HG03159 (cell line): ENCODE measurements at regions not wholly inside any gene's neighbourhood (a gene's known extent, or its start where the extent isn't known, plus 50 kb on each side); places are given as distances from the start of the nearest gene placed in this dataset.
"Not testable (repeated sequence)": the region's sequence is repeated elsewhere in the genome, so short reads cannot be mapped to it uniquely, and the experiment has no call there.

Source experiments
- ATAC-seq: cut with Tn5 transposase; IDR thresholded peaks from one replicate; pipeline ENCODE4 v1.9.1; 2021; ENCODE audit warnings: mild to moderate bottlenecking, moderate library complexity; ENCODE audit not compliant: unreplicated experiment

DNA sequence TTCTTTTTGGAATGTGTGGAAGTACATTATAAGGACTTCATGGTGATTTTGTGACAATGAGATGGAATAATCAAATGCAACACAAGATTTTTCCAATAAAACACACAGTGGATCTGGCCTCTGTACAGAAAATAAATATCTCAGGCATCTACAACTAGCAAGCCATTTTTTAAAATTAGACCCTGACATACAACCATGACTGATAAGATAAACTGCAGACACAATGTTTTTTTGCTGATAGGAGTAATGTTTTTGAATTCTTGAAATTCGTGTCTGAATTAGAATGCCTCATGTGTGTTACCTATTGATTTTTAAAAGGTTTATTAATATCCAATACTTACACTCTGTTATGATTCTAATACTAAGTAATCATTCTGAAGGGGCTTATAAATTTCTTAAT lies 328.1 kb downstream of the HGF start:
- ATAC-seq = no peak

DNA sequence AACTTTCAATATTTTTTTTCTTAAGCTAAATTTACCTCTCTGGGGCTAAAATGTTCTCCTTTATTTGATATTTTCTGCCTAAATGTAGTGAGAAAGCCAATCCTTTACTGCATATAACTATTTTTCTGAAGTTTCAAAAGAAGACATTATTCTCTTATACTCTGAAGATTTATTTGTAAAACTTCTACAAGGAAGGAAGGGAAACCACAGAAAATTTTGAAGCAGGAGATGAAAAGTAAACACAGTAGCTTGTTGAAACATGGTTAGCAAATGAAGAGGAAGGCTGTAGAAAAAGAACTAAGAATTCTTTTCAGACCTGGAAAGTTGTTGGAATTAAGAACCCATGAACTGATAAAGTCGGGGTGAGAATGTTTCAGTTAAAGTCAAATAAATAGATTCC lies 330.3 kb downstream of the HGF start:
- ATAC-seq = no peak

DNA sequence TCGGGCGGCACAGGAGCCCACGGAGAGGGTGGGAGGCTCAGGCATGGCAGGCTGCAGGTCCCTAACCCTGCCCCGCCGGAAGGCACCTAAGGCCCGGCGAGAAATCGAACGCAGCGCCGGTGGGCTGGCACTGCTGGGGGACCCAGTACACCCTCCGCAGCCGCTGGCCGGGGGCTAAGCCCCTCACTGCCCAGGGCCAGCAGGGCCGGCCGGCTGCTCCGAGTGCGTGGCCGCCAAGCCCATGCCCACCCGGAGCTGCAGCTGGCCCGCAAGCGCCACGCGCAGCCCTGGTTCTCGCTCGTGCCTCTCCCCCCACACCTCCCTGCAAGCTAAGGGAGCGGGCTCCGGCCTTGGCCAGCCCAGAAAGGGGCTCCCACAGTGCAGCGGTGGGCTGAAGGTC lies 332.7 kb downstream of the HGF start:
- not testable (repeated sequence) for ATAC-seq

DNA sequence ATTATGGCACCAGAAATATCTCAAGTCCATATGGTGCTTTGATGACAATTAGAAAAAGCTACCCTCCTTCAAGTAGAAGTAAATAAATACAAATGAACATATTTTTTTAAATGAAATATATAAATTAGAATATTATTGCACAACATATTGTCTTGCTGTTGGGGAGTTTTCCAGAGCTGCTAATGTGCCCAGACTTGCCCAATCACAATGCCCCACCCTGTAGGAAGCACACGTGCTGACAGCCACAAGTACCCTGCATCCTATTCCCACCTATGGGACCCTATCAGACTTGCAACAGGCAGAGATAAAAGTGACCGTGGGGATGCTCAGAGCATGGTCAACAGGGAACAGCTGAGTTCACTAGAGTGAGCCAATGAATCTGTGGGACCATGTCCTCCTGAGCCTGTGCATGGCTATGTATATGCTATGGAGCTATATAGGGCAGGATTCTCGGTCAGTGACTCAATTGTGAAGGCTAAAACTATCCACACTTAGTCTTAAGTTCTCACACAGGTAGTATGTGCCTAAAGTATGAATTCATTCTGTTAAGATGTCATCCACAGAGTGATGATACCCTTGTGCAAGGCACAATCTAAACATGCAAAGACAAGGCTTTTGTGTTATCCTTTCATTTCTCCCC lies 336.0 kb downstream of the HGF start:
- no peak for ATAC-seq

DNA sequence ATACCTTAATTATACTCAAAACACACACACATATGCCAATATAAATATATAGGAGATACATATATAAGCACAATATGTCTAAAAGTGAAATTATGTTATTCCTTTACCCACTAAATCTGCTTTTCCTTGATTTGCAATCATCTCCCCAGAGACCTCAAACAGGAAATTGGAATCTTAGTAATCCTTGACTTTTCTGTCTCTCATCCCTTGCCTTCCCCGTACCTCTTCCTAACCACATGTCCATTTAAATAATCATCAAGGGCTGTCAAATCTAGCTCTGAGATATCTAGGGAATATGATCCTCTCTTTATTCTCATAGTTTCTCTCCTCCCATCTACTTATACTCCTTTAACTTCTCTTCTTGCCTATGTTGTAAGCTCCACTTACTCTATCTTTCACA lies 336.6 kb downstream of the HGF start:
- no peak for ATAC-seq

DNA sequence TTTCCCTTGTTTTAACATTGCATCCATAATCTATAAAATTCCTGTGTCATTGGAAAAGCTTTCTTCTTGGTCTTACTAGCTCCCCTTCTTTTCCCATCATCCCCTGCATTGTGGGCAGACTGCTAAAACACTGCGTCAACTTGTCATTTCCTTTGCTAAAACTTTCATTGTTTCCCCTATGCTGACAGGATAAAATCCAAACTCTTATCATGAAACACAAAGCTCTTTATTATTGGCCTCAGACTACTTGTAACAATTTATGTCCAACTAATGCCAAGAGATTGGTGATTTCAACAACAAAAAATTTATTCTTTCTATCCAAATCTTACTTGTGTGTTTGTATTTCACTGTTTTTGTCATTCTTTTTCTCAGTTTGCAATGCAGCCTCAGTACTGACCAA lies 339.1 kb downstream of the HGF start:
- no peak for ATAC-seq

DNA sequence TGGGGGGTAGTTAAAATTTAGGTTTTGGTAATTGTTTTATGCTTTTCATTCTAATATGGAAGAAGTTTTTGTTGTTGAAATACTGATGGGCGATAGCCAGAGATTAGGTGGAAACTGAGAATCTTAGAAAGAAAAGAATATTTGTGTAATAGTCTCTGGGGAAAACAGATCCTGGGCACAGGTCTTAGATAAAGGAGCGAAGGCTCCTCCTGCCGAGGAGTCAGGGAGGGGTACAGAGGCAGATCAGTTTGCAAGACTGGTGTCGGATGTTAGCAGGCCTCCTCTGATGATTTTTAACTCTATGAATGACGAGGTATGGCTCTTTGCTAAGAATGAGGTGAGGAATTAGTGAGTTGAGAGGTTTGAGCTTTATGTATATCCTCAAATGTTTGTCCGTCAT lies 339.7 kb downstream of the HGF start:
- ATAC-seq = no peak

DNA sequence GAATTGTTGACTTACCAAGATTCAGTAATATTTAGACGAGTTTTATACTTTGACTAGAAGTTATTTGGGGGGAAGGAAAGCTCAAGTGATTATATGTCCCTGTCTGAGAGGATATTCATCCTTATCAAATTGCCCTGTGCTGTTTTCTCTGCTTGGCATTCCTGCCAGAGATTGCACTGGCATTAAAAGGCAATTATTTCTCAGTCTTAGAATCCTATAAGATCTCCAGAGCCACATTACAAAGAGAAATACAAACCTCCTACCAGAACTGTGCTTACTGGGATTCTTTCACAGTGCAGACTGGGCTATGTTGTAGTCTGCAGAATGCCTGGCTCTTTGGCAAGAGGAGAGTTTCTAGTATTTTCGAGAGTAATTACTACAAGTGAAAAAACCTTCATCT lies 342.4 kb downstream of the HGF start:
- no peak for ATAC-seq

DNA sequence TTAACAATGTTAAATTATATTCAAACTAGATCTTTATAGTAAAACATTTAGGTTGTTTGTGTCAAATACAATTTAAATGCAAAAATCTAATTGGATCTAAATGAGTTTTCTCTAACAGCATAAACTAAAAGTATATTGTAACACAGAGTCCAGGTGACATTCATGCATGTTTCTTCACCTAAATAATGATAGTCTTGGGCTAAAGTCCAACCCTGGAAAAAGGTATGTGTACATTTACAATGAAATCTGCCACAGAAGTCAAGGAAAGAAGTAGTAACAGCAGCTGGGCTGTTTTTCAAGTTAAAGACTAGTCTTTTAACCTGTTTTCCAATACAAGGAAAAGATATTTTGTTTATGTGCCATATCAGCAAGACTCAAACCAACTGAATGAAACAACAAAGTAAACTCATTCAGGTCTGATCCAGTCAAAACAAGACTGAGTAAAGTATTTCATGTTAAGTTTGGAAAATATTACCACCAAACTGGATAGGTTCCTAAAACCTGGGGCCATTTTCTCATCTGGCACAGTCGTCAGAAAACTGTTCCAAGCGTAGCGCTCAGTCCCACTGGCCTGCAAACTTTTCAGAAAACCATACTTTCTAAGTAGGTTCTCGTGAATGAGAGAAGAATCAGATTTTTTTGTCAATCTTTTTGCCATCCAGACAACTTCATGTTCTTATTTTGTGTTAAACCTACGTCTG lies 349.2 kb downstream of the HGF start:
- ATAC-seq = no peak

DNA sequence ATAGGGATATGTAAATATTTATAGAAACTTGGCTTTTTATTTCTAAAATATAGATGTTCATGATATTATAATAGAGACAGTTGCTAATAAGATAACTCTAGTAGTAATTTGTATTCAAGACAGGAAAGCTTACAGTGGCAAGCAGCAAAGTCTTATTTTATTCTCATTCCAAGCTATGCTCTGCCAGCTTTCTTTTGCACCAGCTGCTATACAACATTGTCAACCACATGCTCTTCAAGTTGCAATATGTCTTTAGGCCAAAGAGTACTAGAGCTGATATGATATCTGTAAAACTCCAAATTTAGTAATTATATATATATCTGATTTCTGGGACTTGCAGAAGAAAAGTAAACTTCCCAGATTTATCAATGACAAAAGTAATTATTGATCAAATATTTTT lies 350.1 kb downstream of the HGF start:
- ATAC-seq = no peak

DNA sequence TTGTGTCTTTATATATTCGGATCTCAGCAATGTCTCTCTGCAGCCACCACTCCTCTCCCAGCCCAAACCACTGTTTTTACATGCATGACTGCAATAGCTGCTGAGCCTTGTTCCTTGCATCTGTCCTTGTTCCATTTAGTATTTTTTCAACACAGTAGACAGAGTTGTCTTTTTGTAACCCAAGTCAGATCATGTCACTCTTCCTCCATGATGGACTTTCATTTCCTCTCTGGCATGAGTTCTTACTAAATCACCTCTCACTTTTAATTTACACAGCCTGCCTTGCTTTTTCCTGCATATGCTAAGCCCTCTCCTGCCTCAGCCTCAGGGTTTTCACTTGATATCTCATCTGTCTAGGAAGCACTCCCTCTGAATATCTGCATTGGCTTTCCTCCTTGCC lies 353.2 kb downstream of the HGF start:
- no peak for ATAC-seq

DNA sequence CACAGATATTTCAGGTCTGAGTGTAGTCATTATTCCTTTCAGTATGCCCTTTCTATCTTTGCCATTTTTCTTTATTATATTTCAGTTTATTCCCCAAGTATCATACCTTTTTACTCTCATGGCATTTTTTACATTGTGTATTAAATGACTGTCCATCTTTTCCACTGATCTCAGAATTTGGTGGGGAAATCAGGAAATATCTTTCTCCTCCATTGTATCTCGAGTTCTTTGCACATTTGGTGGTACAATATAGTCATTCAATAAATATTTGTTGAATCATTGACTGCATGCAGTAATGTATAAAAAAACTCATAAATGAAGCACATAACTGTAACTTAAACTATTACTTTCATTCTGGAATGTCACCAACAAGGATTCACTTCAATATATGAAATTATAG lies 354.7 kb downstream of the HGF start:
- ATAC-seq = no peak

DNA sequence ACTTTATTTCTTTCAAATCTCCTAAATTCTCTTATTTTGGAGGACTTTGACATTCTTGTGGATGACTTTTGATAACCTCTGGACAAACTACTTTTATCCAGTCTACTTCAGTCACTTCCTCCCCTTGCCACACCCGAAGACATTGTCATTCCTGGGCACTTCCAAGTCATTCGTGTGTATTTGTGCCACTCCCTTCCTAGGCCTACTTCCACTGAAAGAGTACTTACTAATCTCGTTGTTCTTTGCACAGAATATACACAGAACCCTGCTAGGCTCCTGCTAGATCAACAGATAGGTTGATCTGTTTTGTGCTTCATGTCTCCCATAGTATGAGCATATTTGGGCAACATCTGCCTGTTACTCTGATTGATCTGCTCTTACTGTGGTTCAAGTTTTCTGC lies 355.4 kb downstream of the HGF start:
- ATAC-seq = no peak

DNA sequence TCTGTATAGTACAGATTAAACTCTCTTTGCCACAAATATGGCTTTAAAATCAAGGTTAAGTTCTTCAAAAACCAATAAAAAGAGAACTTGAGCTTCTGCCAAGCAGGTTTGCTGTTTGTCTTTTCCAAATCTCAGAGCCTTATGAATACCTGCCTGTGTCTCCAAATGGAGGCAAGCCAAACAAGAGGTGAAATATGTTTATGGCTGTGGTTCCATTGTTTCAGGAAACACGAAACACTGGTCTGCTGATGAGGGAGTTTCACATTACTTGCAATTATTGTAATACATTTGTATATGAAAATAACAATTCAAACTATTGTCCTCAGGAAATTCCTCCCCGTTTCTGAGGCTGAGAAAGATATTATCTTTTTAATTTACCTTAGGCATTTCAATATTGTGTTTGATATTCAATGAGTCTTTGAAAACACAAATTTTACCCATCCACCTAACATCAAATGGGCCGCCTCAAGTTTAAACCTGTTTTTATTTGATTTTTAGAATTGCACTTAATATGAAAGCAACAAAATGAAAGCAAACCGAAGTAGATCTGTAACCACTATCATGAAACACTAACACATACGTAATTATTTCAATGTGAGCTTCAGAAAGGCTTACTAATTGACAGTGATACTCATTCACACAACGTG lies 359.3 kb downstream of the HGF start:
- no peak for ATAC-seq

DNA sequence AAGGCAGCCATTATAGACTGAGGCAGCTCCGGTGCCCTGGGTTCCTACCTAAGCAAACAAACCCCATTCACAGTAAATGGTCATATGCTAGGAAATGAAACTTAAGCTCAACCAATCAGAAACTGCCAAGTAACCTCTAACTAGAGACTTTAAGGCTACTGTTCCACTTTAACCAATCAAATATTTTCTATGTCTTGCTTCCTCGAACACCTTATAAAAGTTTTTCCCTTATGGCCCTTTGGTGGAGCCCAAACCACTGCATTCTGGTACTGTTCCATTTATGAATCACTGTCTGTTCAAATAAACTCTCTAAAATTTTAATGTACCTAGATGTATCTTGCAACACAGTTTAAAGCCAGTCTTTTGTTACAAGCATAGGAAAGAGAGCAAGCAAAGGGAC lies 361.1 kb downstream of the HGF start:
- ATAC-seq = no peak

DNA sequence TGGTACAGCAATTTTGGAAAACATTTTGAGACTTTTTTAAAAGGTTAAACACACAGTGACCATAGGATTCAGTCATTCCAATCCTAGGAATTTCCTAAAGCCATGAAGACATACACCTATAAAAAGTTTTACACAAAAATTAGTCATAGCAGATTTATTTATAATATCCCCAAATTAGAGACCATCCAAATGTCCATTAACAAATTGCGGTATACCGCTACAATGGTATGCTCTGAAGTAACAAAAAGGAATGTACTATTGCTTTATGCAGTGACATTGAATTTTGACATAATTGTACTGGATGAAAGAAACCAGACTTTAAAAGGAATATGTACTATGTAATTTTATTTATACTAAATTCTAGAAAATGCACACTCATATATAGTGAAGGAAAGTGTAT lies 362.8 kb downstream of the HGF start:
- no peak for ATAC-seq

DNA sequence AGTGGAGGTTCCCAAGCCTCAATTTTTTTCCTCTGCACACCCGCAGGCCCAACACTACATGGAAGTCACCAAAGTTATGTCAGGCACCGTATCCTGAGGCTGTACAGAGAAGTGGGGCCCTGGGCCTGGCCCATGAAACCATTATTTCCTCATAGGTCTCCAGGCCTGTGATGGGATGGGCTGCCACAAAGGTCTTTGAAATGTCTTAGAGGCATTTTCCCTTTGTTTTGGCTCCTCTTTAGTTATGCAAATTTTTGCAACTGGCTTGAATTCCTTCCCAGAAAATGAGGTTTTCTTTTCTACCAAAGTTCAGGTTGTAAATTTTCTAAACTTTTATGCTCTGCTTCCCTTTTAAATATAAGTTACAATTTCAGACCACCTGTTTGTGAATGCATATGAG lies 365.2 kb downstream of the HGF start:
- ATAC-seq = no peak

DNA sequence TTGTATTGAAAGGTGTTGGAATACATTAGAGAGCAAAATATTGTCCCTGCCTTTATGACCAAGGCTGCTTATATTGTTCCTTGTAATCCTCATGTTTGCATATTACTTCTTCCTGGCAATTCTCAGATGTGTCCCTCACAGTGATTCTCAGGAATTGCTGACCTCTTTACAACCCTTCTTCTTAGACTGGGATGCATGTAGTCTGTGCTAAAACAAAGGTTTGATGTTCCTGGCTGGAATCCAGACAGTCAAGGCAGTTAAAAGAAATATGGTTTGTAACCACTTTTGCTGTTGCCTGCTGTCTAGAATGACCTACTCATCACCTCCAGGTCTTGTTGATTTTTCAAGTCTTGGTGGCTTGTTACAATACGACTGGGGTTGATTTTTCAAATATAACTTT lies 367.6 kb downstream of the HGF start:
- ATAC-seq = no peak

DNA sequence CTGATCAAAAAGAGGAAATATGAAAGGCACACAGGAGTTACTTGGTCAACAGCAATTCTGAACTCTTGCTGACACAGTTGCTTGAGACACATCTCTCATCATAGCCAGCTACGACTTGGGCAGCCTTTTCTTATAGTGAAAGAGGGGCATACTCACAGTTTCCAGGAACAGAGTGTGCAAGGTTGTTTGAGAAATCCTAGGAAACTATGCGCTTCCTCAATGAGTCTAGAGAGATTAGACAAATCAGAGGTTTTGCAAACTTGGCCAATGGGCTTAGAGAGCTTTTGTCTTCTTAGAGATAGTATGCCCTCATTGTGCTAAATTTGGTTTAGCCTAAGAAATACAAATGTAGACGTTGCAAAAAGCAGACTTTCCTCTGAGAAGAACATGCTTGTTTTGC lies 370.4 kb downstream of the HGF start:
- ATAC-seq = no peak

DNA sequence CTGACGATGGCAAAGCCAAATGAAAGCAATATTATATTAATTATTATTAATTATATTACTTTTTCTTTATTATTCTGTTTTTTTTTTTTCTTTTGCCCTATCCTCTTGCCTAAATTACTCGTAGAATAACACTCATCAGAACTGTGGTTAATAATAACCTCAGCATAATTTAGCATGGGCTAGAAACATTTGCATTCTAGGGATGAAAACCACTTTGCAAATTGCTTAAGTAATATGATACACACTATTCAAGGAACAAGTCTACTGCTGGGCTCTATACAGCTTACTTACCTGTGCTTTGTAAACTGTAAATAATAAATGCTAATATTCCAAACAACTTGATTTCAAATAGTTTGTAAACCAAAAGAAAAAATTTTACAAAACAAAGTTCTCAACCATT lies 375.8 kb downstream of the HGF start:
- no peak for ATAC-seq

DNA sequence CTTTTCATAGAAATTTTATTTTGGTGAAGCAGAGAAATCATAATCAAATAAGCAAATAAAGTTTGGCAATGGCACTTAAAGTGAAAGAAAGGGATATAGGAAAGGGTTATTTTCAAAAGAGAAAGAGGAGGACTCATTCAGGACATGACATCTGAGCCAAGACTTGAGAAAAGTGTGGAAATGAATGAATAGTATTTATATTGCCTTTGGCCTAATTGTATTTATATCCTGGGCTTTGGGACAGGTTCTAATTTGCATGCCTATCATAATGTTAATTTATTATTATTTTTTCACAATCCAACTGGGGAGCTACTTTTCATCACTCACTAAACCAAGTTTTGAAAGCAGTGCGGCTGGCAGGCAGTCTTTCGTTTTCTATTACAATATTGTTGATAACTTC lies 376.8 kb downstream of the HGF start:
- ATAC-seq = no peak

DNA sequence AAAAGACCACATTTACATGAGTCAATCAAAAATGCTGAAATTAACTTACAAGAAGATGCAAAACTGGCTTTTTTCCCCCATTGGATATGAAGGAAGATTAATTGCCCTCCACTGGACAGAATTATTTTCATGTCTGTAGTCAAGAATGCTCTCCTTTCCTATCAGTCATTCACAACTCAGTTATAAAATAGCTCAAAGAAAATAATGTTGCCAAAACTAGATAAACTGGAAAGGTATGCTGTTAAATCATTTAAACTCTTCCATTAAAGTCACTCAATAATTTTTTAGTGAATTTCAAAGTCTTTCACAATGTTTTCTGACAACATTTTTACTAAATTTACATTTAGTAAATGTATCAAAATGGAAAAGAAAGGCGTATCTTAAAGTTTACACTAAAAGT lies 384.5 kb downstream of the HGF start:
- no peak for ATAC-seq

DNA sequence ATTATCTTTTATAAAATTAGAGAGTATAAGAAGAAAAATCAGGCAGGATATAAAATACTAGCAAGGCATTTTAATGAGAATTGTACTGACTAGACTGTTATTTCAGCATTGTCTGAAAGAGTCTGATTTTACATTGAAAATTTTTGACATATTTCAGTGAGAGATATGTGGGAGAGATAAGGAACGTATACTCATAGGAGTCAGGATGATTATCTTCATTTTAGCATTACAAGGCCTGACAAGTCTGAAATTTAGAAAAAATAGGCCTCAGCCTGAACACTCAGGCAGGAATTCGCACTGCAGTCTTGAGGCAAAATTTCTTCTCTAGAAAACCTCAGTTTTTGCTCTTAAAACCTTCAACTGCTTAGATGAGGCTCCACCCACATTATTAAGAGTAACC lies 386.0 kb downstream of the HGF start:
- ATAC-seq = no peak
